NT2/D1 (cell line): ENCODE measurements at regions not wholly inside any gene's neighbourhood (a gene's known extent, or its start where the extent isn't known, plus 50 kb on each side); places are given as distances from the start of the nearest gene placed in this dataset.

Experiments used
- DNase-seq: peaks from one replicate; pipeline ENCODE4 v3.0.0-alpha.2; 2011; ENCODE audit warnings: low read depth, low spot score
- H3K27me3 ChIP-seq: 2 replicates; pipeline ENCODE4 v1.6.0; 2011; ENCODE audit warnings: mild to moderate bottlenecking; ENCODE audit not compliant: insufficient read length, insufficient read depth
- H3K36me3 ChIP-seq: 2 replicates; pipeline ENCODE4 v1.6.1; 2011; ENCODE audit warnings: mild to moderate bottlenecking, low read length, mixed read lengths; ENCODE audit not compliant: insufficient read depth, insufficient read length
- H3K4me1 ChIP-seq: 2 replicates; pipeline ENCODE4 v1.5.1; 2011; ENCODE audit not compliant: insufficient read depth, insufficient read length
- H3K4me3 ChIP-seq: 2 replicates; pipeline ENCODE4 v1.5.1; 2011; ENCODE audit warnings: low read depth; ENCODE audit not compliant: insufficient read length
- H3K9ac ChIP-seq: 2 replicates; pipeline ENCODE4 v1.6.0; 2011; ENCODE audit warnings: low read depth; ENCODE audit not compliant: insufficient read length
- H3K9me3 ChIP-seq: 2 replicates; pipeline ENCODE4 v1.5.1; 2011; ENCODE audit warnings: mild to moderate bottlenecking, low read length; ENCODE audit not compliant: insufficient read depth
- SUZ12 ChIP-seq: IDR thresholded peaks from 2 replicates; pipeline ENCODE4 v1.6.1; 2011; ENCODE audit not compliant: insufficient read length, insufficient read depth; ENCODE audit errors: extremely low read depth
- YY1 ChIP-seq: IDR thresholded peaks from 2 replicates; pipeline ENCODE4 v1.6.1; 2011; ENCODE audit not compliant: insufficient read length, insufficient read depth
- ZNF274 ChIP-seq: IDR thresholded peaks from 2 replicates; pipeline ENCODE4 v1.6.1; 2011; ENCODE audit warnings: mild to moderate bottlenecking, low read depth, low read length

DNA sequence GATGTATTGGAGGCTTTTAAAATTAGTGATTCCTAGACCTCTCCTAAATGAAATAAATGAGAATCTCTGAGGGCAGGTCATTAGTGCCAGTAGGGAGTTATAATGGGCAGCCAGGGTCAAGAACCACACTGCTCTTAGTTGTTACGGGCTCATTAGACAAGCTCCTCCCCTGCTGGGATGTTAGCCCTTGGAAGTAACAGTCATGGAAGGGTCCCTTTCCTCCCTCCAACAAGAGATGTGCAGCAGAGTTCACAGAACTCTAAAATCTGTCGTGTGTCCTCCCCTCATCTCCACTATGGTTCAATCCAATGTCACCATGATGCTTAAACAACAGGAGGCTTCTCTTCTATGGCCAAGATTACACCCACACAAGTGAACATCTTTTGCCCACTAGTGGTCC is 419.5 kb downstream of the INSC start:
- Histone ChIP-seq H3K4me3 (no peak overlapping the region), H3K9me3 (no peaks in the 10 kb centered on the region), H3K4me1 (no peaks in the 10 kb centered on the region), H3K9ac (no peak overlapping the region), H3K27me3 (no peaks in the 10 kb centered on the region), H3K36me3 (no peaks in the 10 kb centered on the region)
- TF ChIP-seq YY1 (no peak), SUZ12 (no peak), ZNF274 (no peak)
- DNase-seq, result no peak

DNA sequence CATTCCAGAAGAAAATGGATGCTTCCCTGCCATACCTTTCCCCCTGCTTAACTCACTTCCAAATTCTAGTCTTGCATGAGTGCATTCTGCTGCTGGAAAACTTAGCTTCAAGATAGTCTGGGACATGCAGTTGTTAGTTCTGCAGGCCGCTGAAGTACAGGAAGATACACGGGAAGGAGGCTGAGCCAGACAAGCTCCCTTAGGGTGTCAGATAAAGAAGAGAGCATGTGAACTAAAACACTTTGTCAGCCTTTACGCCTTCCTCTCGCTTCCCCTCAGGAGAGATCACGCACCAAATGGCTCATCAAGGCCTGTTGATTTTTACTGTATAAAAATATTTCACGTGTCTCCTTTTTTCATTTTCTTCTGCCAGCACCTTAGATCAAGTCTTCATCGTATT is 420.7 kb downstream of the INSC start:
- Histone ChIP-seq H3K9ac (no peak overlapping the region), H3K4me3 (no peak overlapping the region), H3K36me3 (no peaks in the 10 kb centered on the region), H3K27me3 (no peaks in the 10 kb centered on the region), H3K4me1 (no peaks in the 10 kb centered on the region), H3K9me3 (no peaks in the 10 kb centered on the region)
- TF ChIP-seq SUZ12, result no peak
- TF ChIP-seq YY1, result no peak
- no peak for TF ChIP-seq ZNF274
- DNase-seq, result no peak

DNA sequence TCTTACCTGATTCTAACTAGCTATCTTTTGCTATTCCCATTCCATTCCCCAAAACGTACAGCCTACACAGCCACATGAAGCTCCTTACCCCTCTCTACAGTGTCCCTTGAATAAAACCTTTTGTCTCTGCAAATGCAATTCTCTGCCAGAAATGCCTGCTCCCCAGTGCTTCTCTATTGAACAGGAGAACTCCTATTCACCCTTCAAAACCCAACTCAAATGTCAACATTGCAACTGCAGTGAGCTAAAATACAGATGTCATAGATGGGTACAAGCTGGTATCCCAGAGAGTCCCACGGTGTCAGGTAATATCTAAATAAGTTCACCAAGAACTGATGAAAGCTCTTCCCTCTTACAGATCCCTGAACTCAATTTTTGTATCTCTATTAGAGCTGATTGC is 421.7 kb downstream of the INSC start:
- no peaks in the 10 kb centered on the region for H3K9me3 ChIP-seq
- H3K9ac ChIP-seq, result no peak overlapping the region
- DNase-seq, result no peak
- no peak for TF ChIP-seq ZNF274
- no peak for TF ChIP-seq YY1
- TF ChIP-seq SUZ12, result no peak
- H3K36me3 ChIP-seq, result no peaks in the 10 kb centered on the region
- H3K4me3 ChIP-seq, result no peak overlapping the region
- H3K27me3 ChIP-seq, result no peaks in the 10 kb centered on the region
- H3K4me1 ChIP-seq, result no peaks in the 10 kb centered on the region

DNA sequence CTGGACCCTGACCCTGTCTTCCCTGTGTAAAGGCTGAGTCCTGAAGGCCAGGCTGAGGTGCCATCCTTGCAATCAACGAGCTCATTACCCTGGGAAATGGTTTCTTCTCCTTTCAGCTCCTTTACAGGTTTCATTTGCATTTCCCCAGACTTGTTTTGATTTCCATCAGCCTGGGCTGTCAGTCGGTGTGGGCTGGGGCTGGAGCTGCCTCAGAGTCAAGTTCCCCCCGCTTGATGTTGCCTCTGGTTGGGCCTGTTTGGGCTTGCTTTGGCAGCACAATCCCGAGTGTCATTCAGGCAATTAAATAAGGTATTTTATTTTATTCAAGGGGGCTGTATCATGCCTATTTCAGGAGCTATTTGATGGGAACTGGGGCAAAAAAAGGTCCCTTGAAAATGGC is 424.9 kb downstream of the INSC start:
- no peaks in the 10 kb centered on the region for H3K36me3 ChIP-seq
- TF ChIP-seq ZNF274 (no peak), SUZ12 (no peak), YY1 (no peak)
- H3K4me1 ChIP-seq, result no peaks in the 10 kb centered on the region
- H3K9ac ChIP-seq, result no peak overlapping the region
- no peak overlapping the region for H3K4me3 ChIP-seq
- H3K9me3 ChIP-seq, result no peaks in the 10 kb centered on the region
- DNase-seq, result no peak
- no peaks in the 10 kb centered on the region for H3K27me3 ChIP-seq

DNA sequence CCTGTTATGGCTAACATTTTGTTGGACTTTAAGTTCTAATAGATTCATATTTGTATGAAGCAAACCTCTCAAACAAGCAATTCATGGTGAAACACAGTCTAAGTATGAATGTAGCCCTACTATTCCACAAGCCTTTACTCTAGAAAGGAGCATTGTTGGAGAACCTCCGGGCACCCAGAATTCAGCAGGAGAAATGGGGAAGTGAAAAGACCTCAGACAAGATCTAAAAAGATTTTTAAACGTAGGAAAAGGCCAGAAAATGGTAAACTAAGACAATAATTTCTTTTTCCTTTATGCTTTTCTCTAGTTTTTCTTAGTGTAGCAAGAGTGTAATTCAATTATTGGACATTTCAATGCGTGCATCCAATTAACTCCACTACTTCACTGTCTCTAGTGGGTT is 426.4 kb downstream of the INSC start:
- Histone ChIP-seq H3K9me3 (no peaks in the 10 kb centered on the region), H3K4me1 (no peaks in the 10 kb centered on the region), H3K9ac (no peak overlapping the region), H3K36me3 (no peaks in the 10 kb centered on the region), H3K27me3 (no peaks in the 10 kb centered on the region), H3K4me3 (no peak overlapping the region)
- TF ChIP-seq SUZ12, result no peak
- no peak for TF ChIP-seq YY1
- DNase-seq, result no peak

DNA sequence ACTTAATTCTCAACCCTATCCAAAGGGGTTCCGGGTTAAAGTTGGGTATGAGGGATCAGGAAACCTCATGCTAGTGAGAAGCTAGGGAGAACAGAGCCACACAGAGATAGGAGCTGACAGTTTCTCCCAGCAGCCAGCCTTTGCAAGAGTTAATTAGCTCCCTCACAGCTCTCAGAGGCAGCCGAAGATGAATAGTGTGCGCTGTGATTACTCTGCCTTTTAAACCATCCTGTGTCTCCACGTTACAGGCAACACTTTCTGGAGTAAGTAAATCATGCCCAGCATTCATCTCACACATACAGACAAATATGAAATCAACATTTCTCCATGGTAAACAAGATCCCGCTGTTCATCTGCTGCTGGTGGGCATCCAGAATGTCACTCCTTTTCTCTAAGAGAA is 429.6 kb downstream of the INSC start:
- Histone ChIP-seq H3K9me3 (no peaks in the 10 kb centered on the region), H3K4me1 (no peaks in the 10 kb centered on the region), H3K27me3 (no peaks in the 10 kb centered on the region), H3K9ac (no peak overlapping the region), H3K4me3 (no peak overlapping the region), H3K36me3 (no peaks in the 10 kb centered on the region)
- TF ChIP-seq ZNF274 (no peak), YY1 (no peak), SUZ12 (no peak)
- no peak for DNase-seq

DNA sequence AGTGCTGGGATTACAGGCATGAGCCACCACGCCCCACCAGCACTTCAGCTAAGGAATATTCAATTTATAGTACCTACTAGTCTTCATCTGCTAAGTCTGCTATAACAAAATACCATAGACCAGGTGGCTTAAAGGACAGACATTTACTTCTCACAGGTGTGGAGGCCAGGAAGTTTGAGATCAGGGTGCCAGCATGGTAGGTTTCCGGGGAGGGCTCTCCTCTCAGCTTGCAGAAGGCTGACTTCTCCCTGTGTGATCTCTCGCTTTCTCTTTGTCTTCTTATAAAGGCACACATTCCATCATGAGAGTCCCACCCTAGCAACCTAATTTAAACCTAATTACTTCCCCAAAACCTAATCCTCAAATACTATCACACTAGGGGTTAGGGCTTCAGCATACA is 433.0 kb downstream of the INSC start:
- Histone ChIP-seq H3K36me3 (no peaks in the 10 kb centered on the region), H3K9me3 (no peaks in the 10 kb centered on the region), H3K27me3 (no peaks in the 10 kb centered on the region), H3K9ac (no peak overlapping the region), H3K4me1 (no peaks in the 10 kb centered on the region), H3K4me3 (no peak overlapping the region)
- TF ChIP-seq ZNF274 (no peak), SUZ12 (no peak), YY1 (no peak)
- no peak for DNase-seq
